Stomach smooth muscle (tissue), 2 donors: ENCODE measurements at regions not wholly inside any gene's neighbourhood (a gene's known extent, or its start where the extent isn't known, plus 50 kb on each side); places are given as distances from the start of the nearest gene placed in this dataset.

Experiments used
- H3K27ac ChIP-seq: one replicate; pipeline ENCODE4 v1.7.0; 2013; ENCODE audit warnings: mild to moderate bottlenecking, low read length, inconsistent platforms
- H3K27me3 ChIP-seq, 2 donors: one replicate each; pipeline ENCODE4 v1.7.0; 2013; ENCODE audit warnings: low read length in 2 of 2; ENCODE audit not compliant: insufficient read depth in 2 of 2, control insufficient read depth in 1 of 2
- H3K36me3 ChIP-seq, 2 donors: one replicate each; pipeline ENCODE4 v1.7.0; 2013; ENCODE audit warnings: low read length in 2 of 2; ENCODE audit not compliant: control insufficient read depth in 2 of 2, insufficient read depth in 2 of 2
- H3K4me1 ChIP-seq: one replicate; pipeline ENCODE4 v1.7.0; 2013; ENCODE audit warnings: low read length; ENCODE audit not compliant: control insufficient read depth, insufficient read depth
- H3K4me3 ChIP-seq, 2 donors: one replicate each; pipeline ENCODE4 v1.7.0; 2013; ENCODE audit warnings: low read length in 2 of 2
- H3K9ac ChIP-seq, 2 donors: one replicate each; pipeline ENCODE4 v1.7.0; 2013; ENCODE audit warnings: low read length in 2 of 2, mild to moderate bottlenecking in 1 of 2
- H3K9me3 ChIP-seq, 2 donors: one replicate each; pipeline ENCODE4 v1.7.0; 2013; ENCODE audit warnings: low read length in 2 of 2; ENCODE audit not compliant: control insufficient read depth in 2 of 2
- donor health status: healthy.
- donor health status: Pancreatic carcinoma.

- no peaks in the 10 kb centered on the region for H3K4me1 ChIP-seq
- no peak overlapping the region for H3K27ac ChIP-seq
- no peak overlapping the region for H3K9ac ChIP-seq
- no peaks in the 10 kb centered on the region for H3K27me3 ChIP-seq
- H3K4me3 ChIP-seq: no peak overlapping the region
- H3K9me3 ChIP-seq: no peaks in the 10 kb centered on the region
- H3K36me3 ChIP-seq: no peaks in the 10 kb centered on the region
Measured at GRCh38 chr20:10971096-10971495, 297.3 kb upstream of the JAG1 start.

GRCh38 chr20:10972219-10972860 is 298.5 kb upstream of the JAG1 start:
- H3K27me3 ChIP-seq: no peaks in the 10 kb centered on the region
- H3K4me1 ChIP-seq: no peaks in the 10 kb centered on the region
- H3K9me3 ChIP-seq: no peaks in the 10 kb centered on the region
- no peak overlapping the region for H3K27ac ChIP-seq
- H3K4me3 ChIP-seq: no peak overlapping the region
- H3K36me3 ChIP-seq: no peaks in the 10 kb centered on the region
- no peak overlapping the region for H3K9ac ChIP-seq

GRCh38 chr20:10976051-10976450 is 302.3 kb upstream of the JAG1 start:
- Histone ChIP-seq H3K9ac (no peak overlapping the region), H3K4me3 (no peak overlapping the region), H3K36me3 (no peaks in the 10 kb centered on the region), H3K4me1 (no peaks in the 10 kb centered on the region), H3K9me3 (no peaks in the 10 kb centered on the region), H3K27ac (no peak overlapping the region), H3K27me3 (no peaks in the 10 kb centered on the region)

- no peaks in the 10 kb centered on the region for H3K27me3 ChIP-seq
- H3K36me3 ChIP-seq: no peaks in the 10 kb centered on the region
- H3K9me3 ChIP-seq: no peaks in the 10 kb centered on the region
- no peak overlapping the region for H3K27ac ChIP-seq
- H3K4me1 ChIP-seq: no peaks in the 10 kb centered on the region
- no peak overlapping the region for H3K9ac ChIP-seq
- no peak overlapping the region for H3K4me3 ChIP-seq
Measured at GRCh38 chr20:10978019-10978702, 304.4 kb upstream of the JAG1 start.

- no peaks in the 10 kb centered on the region for H3K27me3 ChIP-seq
- no peak overlapping the region for H3K4me3 ChIP-seq
- no peak overlapping the region for H3K9ac ChIP-seq
- H3K27ac ChIP-seq: no peak overlapping the region
- no peaks in the 10 kb centered on the region for H3K4me1 ChIP-seq
- H3K9me3 ChIP-seq: no peaks in the 10 kb centered on the region
- H3K36me3 ChIP-seq: no peaks in the 10 kb centered on the region
Measured at GRCh38 chr20:10978713-10979112, 304.9 kb upstream of the JAG1 start.

GRCh38 chr20:10982692-10983091 is 308.9 kb upstream of the JAG1 start:
- no peaks in the 10 kb centered on the region for H3K36me3 ChIP-seq
- H3K4me1 ChIP-seq: no peaks in the 10 kb centered on the region
- no peaks in the 10 kb centered on the region for H3K9me3 ChIP-seq
- no peak overlapping the region for H3K27ac ChIP-seq
- no peaks in the 10 kb centered on the region for H3K27me3 ChIP-seq
- H3K9ac ChIP-seq: no peak overlapping the region
- H3K4me3 ChIP-seq: no peak overlapping the region

- H3K4me3 ChIP-seq: no peak overlapping the region
- H3K4me1 ChIP-seq: no peaks in the 10 kb centered on the region
- no peaks in the 10 kb centered on the region for H3K27me3 ChIP-seq
- no peaks in the 10 kb centered on the region for H3K9me3 ChIP-seq
- no peak overlapping the region for H3K9ac ChIP-seq
- no peaks in the 10 kb centered on the region for H3K36me3 ChIP-seq
- H3K27ac ChIP-seq: no peak overlapping the region
Measured at GRCh38 chr20:10984294-10984693, 310.5 kb upstream of the JAG1 start.

GRCh38 chr20:10984913-10985312 is 311.1 kb upstream of the JAG1 start:
- Histone ChIP-seq H3K36me3 (no peaks in the 10 kb centered on the region), H3K4me1 (no peaks in the 10 kb centered on the region), H3K27ac (no peak overlapping the region), H3K9ac (no peak overlapping the region), H3K27me3 (no peaks in the 10 kb centered on the region), H3K4me3 (no peak overlapping the region), H3K9me3 (no peaks in the 10 kb centered on the region)

- no peaks in the 10 kb centered on the region for H3K4me1 ChIP-seq
- no peak overlapping the region for H3K9ac ChIP-seq
- H3K27ac ChIP-seq: no peak overlapping the region
- no peaks in the 10 kb centered on the region for H3K9me3 ChIP-seq
- no peak overlapping the region for H3K4me3 ChIP-seq
- H3K27me3 ChIP-seq: no peaks in the 10 kb centered on the region
- H3K36me3 ChIP-seq: no peaks in the 10 kb centered on the region
Measured at GRCh38 chr20:10985536-10985935, 311.7 kb upstream of the JAG1 start.

GRCh38 chr20:10986586-10986985 is 312.8 kb upstream of the JAG1 start:
- no peaks in the 10 kb centered on the region for H3K27me3 ChIP-seq
- no peak overlapping the region for H3K4me3 ChIP-seq
- H3K9me3 ChIP-seq: no peaks in the 10 kb centered on the region
- no peaks in the 10 kb centered on the region for H3K36me3 ChIP-seq
- H3K4me1 ChIP-seq: no peaks in the 10 kb centered on the region
- no peak overlapping the region for H3K27ac ChIP-seq
- no peak overlapping the region for H3K9ac ChIP-seq

GRCh38 chr20:10987651-10988383 is 314.0 kb upstream of the JAG1 start:
- no peak overlapping the region for H3K4me3 ChIP-seq
- H3K4me1 ChIP-seq: no peaks in the 10 kb centered on the region
- no peak overlapping the region for H3K9ac ChIP-seq
- H3K36me3 ChIP-seq: no peaks in the 10 kb centered on the region
- no peaks in the 10 kb centered on the region for H3K27me3 ChIP-seq
- H3K9me3 ChIP-seq: no peaks in the 10 kb centered on the region
- H3K27ac ChIP-seq: no peak overlapping the region
